ENCODE measurements at regions not wholly inside any gene's neighbourhood (a gene's known extent, or its start where the extent isn't known, plus 50 kb on each side); places are given as distances from the start of the nearest gene placed in this dataset.

DNA sequence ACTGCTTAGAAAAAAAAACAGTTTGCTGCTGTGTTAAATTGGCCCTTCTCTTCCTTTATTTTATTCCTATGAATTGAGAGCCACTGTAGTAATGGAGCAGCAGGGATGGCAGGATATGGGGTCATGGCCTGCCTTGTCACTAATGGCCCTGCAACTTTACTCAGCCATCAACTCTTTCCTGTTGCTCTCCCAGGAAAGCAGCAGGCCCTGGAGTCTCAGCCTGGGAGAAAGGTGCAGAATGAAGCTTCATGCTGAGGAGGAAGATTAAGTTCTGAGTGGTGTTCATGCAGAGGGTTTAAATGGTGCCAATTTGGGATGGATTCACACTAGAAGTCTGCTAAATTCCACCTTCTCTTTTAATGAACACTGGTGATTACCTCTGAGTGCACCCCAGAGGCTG is 285.6 kb downstream of the GPAT3 start:
- TF ChIP-seq GATA3 (IDR thresholded peaks at IDR 0.05; ENCODE audit: low read depth, low read length): no peak
- no peak for TF ChIP-seq GATA2 (IDR thresholded peaks at IDR 0.05; ENCODE audit: low read depth, low read length)

DNA sequence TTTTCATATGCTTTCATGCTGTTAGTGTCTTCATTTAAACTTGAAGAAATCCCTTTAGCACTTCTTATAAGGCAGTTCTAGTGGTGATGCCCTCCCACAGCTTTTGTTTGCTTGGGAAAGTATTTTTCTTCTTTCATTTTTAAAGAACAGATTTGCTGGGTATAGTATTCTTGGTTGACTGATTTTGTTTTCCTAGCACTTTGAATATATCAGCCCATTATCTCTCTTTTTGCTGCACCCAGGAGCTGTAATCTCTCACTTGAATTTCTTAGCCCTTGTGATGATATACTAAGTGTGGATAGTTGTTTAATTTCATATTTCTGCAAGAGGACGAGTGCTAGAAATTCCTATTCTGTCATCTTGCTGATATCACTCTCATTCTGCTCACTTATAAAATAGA is 283.7 kb downstream of the GPAT3 start:
- TF ChIP-seq GATA3 (IDR thresholded peaks at IDR 0.05; ENCODE audit: low read depth, low read length) (no peak), GATA2 (IDR thresholded peaks at IDR 0.05; ENCODE audit: low read depth, low read length) (no peak)

DNA sequence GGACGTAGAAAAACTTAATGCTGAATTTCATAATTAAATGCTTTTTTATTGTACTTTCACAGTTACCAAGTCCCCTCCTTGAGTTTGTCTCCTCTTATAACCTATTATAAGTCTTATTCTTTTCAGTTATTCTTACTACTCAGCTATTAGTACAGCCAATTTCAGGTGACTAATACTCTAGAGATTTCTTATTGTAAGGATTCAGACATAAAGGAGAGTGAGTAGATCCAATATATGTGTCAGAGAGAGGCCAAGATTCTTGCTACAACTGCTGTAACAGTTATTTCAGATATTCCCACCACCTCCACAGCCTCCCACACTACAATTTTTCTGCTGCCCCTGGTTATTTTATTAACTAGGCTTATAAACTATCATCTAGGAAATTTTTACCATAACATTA is 274.5 kb downstream of the GPAT3 start:
- TF ChIP-seq GATA2 (IDR thresholded peaks at IDR 0.05; ENCODE audit: low read depth, low read length) (no peak), GATA3 (IDR thresholded peaks at IDR 0.05; ENCODE audit: low read depth, low read length) (no peak)

DNA sequence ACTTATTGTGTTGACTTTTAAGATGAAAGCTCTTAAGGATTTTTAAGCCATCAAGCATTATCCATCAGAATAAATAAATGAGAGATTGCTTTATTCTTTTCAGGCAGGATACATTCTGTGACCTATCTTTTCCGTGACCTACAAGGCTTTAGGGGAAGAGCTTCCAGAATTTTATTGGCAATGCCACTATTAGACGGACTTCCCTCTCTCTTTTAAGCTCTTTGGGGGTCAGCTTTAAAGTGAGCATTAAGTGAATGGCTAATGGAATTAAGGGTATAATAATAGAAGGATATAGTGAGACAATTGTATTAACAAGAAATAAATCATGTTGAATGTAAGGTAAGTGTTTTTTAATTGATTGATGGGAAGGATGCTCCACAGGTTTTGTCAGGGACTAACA is 273.7 kb downstream of the GPAT3 start:
- TF ChIP-seq GATA3 (IDR thresholded peaks at IDR 0.05; ENCODE audit: low read depth, low read length) (no peak), GATA2 (IDR thresholded peaks at IDR 0.05; ENCODE audit: low read depth, low read length) (no peak)

DNA sequence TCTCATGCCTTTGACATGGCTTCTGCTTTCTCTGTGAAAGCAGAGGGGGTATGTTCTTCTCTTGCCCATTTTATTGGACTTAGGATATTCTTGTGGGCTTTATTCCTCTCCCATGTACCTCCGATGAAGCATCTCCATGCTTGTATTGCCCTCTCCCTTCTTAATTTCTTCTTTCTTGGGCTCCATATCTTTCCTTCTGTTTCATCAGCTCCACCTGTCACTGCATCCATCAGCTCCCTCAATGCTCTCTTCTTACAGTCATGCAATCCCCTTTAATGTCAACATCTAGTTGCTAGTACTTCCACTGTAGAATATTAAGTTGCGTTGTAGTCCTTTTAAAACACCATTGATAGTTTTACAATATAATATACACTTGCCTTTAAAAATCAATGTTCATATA is 257.6 kb downstream of the GPAT3 start:
- TF ChIP-seq GATA3 (IDR thresholded peaks at IDR 0.05; ENCODE audit: low read depth, low read length) (no peak), GATA2 (IDR thresholded peaks at IDR 0.05; ENCODE audit: low read depth, low read length) (no peak)

DNA sequence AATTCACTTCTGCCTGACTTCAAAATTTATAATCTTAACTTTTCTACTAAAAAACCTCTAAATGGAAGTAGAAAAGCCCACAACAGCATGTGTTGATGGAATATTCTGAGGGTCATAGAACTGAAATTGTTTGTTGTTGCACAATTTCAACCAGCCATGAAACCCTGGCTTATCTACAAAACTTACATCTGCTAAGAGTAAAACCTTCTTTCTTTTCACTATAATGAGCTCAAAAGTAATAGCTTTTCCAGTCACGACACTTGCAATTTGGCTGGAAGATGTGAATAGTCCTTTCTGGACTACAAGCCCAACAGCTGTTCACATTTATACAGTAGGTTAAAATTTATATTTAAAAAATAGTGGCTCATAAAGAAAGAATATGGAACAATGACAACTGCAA is 250.0 kb downstream of the GPAT3 start:
- no peak for TF ChIP-seq GATA2 (IDR thresholded peaks at IDR 0.05; ENCODE audit: low read depth, low read length)
- no peak for TF ChIP-seq GATA3 (IDR thresholded peaks at IDR 0.05; ENCODE audit: low read depth, low read length)

DNA sequence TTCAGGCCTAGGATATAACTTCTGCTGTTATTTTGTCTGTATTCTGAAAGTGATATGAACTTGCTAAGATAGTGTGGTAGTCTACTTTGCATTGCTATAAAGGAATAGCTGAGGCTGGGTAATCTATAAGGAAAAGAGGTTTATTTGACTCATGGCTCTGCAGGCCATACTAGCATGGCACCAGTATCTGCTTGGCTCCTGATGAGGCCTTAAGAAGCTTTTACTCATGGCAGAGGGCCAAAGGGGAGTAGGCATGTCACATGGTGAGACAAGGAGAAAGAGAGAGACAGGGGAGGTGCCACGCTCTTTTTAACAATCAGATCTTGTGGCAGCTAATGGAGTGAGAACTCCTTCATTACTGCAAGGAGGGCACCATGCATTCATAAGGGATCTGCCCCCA is 247.3 kb downstream of the GPAT3 start:
- TF ChIP-seq GATA2 (IDR thresholded peaks at IDR 0.05; ENCODE audit: low read depth, low read length) (no peak), GATA3 (IDR thresholded peaks at IDR 0.05; ENCODE audit: low read depth, low read length) (no peak)

DNA sequence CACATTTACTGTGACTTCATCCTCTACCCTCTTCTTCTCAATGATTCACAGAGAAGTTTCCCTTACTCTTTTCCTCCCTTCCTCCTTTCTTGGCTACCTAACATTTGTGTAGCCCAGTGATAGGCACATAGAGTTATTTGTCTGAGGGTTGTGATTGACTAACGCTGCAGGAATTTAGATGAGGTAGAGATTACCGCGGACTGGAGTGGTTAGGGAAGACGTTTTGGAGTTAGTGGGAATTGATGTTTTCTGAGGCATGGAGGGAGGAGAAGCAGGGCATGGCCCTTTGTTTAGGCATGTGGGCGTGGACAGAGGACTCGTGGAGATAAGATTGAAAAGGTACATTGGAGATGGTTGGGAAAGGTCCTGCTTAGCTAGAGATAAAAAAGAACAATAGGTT is 246.7 kb downstream of the GPAT3 start:
- no peak for TF ChIP-seq GATA2 (IDR thresholded peaks at IDR 0.05; ENCODE audit: low read depth, low read length)
- TF ChIP-seq GATA3 (IDR thresholded peaks at IDR 0.05; ENCODE audit: low read depth, low read length): no peak

DNA sequence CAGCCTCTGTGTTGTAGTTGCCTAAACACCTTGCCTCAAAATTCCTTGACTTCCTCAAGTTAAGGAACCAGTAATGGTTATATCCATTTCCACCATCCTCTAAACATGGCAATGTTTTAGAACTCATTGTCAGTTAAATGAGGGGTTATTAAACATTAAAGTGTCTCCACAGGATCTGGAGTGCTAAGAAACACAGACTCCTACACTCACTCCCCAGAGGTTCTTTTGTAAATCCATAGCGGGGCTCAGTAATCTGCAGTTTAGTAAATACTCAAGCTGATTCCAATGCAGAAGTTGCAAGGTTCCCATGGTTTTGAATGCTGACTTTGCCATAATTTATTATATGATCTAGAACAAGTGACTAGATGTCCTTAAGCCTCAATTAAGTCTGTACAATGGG is 245.5 kb downstream of the GPAT3 start:
- TF ChIP-seq GATA3 (IDR thresholded peaks at IDR 0.05; ENCODE audit: low read depth, low read length): no peak
- no peak for TF ChIP-seq GATA2 (IDR thresholded peaks at IDR 0.05; ENCODE audit: low read depth, low read length)

DNA sequence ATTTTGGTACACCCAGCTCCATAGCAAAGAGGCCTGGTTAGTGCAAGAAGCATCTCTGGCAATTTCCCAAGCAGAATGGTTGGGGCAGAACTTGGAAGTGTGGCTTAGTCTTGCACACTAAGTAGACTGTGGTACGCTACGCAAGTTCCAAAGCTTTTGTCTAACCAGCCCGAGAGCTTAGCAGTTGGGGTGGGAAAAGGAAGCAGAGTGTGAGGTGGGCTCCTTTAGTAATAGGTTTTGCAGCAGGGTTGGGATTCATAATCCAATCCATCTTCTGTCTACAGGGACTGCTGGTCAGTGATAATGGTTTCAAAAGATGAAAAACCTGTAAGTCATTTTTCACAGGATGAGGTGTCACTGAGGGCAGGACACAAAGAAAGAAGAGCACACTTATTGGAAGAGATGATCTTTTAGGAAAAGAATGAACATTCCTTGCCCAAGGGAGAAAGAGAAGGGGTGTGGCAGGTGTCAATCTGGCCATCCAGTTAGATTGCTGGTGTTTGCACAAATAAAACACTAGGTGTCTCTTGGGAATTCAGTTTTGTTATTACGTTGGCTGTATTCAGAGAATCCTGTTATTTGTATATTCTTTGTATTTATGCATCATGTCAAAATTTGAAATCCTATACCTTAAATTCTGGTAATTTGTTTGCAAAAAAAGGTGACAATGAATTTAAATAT is 244.3 kb downstream of the GPAT3 start:
- TF ChIP-seq GATA2 (IDR thresholded peaks at IDR 0.05; ENCODE audit: low read depth, low read length) (no peak), GATA3 (IDR thresholded peaks at IDR 0.05; ENCODE audit: low read depth, low read length) (no peak)

DNA sequence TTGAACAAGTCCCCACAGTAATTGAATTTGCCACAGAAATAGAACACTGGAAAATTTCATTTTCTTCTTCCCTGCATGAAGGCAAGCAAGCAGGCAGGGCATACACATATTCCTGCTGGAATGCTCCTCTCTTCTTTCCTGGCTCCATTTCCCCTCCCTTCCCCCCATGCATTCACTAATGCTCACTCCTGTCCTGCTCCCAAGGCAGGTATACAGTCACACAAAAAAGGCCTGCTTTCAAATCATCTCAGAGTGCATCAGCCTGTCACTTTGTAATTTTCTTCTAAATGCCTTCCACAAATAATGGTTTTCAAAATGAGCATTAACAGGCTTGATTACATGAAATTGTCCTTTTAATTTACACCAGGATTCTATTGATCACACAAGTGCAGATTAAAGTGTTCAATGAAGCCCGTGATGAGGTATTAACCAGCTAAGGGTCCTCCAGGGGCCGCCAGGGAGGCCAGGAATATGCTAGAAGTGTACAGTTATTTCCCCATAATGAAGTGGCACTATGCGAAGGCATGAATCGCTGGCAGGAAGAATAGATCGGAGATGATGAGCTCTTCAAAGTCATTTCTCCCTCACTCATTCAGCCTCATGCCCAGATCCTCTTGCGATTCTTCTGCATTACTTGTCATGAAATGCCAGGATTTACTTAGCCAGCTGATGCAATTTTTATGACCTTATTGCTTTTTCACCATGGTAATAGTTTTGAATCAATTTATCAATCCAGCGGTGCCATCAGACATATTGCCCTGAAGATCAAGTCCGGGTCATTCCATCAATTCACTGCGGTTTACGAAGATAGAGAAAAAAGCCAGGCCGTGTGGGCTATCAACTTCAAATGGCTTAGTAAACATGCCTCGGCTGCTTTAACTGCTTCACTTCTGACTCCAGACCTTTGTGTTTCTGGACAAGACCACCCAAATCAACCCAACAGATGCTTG is 243.5 kb downstream of the GPAT3 start:
- TF ChIP-seq GATA3 (IDR thresholded peaks at IDR 0.05; ENCODE audit: low read depth, low read length) (no peak), GATA2 (IDR thresholded peaks at IDR 0.05; ENCODE audit: low read depth, low read length) (no peak)

DNA sequence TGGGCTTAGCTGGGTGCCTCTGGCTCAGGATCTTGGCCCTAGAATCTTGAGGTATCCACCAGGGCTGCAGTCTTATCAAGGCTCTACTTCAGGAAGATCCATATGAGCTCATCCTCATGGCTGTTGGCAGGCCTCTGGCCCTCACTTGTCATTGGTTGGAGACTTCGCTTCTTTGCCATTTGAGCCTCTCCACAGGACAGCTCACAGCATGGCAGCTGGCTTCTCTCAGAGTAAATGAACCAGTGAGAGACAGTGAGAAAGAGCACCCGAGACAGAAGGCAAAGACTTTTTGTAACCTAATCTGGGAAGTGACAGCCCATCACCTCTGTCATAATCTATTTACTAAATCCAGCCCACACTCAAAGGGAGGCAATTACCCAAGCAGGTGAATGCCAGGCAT is 236.8 kb downstream of the GPAT3 start:
- no peak for TF ChIP-seq GATA3 (IDR thresholded peaks at IDR 0.05; ENCODE audit: low read depth, low read length)
- TF ChIP-seq GATA2 (IDR thresholded peaks at IDR 0.05; ENCODE audit: low read depth, low read length): no peak

DNA sequence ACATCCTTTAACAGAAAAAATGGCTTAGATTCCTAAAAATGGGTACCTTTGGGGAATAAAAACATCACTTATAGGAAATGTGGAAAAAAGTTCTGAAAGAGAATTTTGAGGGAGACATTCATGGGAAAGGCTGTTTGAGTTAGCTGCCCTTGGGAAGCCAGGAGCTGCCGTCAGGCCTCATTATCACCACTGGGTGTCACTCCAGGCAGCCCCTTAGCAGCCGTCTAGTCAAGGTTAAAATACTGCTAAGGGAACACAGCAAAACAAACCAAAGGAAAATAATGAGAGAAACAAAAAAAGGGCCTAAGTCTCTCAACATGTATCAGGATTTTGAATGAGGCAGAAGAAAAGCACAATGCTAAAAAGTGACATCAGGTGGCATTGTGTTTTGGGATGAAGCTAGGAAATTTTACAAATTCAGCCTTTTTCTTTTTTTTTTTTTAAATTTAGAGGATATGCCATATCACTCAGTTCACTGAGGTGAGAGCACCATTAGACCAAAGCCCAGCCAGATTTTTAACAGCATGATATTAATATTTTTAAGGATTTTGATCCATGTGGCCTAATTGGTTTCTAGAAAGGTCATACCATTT is 235.3 kb downstream of the GPAT3 start:
- TF ChIP-seq GATA2 (IDR thresholded peaks at IDR 0.05; ENCODE audit: low read depth, low read length) (no peak), GATA3 (IDR thresholded peaks at IDR 0.05; ENCODE audit: low read depth, low read length) (no peak)

DNA sequence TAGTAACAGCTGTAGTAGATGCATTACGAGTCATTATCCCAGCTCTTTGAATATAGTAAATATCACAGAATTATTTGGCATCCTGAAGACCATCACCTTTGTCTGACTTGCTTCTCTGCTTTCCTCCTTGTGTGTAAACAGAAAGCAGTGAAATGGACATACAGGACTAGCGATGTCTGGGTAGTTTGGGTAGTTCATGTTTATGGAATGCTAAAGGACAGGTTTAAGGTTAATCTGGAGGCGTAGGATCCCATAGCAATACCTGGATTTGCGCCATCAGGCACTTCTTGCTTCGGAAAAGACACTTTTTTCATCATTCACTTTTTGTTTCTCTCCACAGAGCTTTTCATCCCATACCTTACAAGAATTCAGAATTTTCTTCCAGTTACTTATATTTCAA is 232.2 kb downstream of the GPAT3 start:
- no peak for TF ChIP-seq GATA2 (IDR thresholded peaks at IDR 0.05; ENCODE audit: low read depth, low read length)
- no peak for TF ChIP-seq GATA3 (IDR thresholded peaks at IDR 0.05; ENCODE audit: low read depth, low read length)

DNA sequence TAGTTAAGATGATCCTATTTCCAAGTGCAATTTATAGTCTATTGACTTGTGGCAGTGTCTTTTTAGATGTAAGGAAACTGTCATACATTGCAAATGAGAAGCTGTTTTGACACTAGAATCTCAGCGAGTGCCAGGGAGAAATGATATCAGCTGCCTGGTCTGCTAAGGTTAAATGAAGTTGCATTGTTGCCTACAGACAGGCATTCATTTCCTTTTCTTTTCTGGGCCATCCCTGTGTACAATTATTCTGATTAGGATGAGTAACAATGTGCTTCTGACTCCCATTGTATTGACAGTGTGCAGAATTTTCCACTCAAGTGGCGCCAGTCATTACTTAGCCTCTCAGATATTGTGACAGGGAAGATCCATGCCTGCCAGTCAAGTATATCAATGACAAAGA is 231.2 kb downstream of the GPAT3 start:
- no peak for TF ChIP-seq GATA2 (IDR thresholded peaks at IDR 0.05; ENCODE audit: low read depth, low read length)
- no peak for TF ChIP-seq GATA3 (IDR thresholded peaks at IDR 0.05; ENCODE audit: low read depth, low read length)

All from SH-SY5Y (cell line).